Memory B cell (primary cell): ENCODE measurements at regions not wholly inside any gene's neighbourhood (a gene's known extent, or its start where the extent isn't known, plus 50 kb on each side); places are given as distances from the start of the nearest gene placed in this dataset.

Source experiments
- ATAC-seq: fragments of 150-1000 bp; cut with Tn5 transposase; 2 replicates; pipeline ENCODE4 v1.10.0; 2021; ENCODE audit warnings: low read depth, mild to moderate bottlenecking, moderate library complexity
- DNase-seq, 2 donors: peaks; one replicate each; pipeline ENCODE4 v3.0.0; 2022; ENCODE audit warnings: low spot score in 2 of 2
- H3K27ac Mint-ChIP-seq: one replicate; pipeline ENCODE4 v1.8.0; 2022; ENCODE audit warnings: mild to moderate bottlenecking, moderate library complexity, mixed read lengths
- H3K27me3 Mint-ChIP-seq: one replicate; pipeline ENCODE4 v1.8.0; 2022; ENCODE audit warnings: mixed read lengths
- H3K36me3 Mint-ChIP-seq: one replicate; pipeline ENCODE4 v1.8.0; 2022; ENCODE audit warnings: mild to moderate bottlenecking, mixed read lengths
- H3K4me1 Mint-ChIP-seq: one replicate; pipeline ENCODE4 v1.8.0; 2022; ENCODE audit warnings: mixed read lengths
- H3K4me3 Mint-ChIP-seq: one replicate; pipeline ENCODE4 v1.8.0; 2022; ENCODE audit warnings: mild to moderate bottlenecking, moderate library complexity, mixed read lengths
- H3K9me3 Mint-ChIP-seq: one replicate; pipeline ENCODE4 v1.8.0; 2022; ENCODE audit warnings: mixed read lengths

DNA sequence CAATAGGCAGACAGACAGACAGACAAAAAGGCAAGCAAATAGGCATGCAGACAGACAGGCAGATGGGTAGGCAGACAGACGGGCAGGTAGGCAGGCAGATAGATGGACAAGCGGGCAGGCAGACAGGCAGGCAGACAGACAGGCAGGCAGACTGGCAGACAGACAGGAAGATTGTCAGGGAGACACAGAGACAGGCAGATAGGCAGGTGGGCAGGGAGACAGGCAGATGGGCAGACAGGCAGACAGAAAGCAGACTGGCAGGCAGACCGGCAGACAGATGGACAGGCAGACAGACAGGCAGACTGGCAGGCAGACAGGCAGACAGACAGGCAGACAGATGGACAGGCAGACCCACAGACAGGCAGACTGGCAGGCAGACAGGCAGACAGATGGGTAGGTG, 70.3 kb upstream of the MYL10 start:
- Mint-ChIP-seq H3K27ac (no peak overlapping the region), H3K27me3 (peaks cover 12% of the 10 kb centered on the region)

DNA sequence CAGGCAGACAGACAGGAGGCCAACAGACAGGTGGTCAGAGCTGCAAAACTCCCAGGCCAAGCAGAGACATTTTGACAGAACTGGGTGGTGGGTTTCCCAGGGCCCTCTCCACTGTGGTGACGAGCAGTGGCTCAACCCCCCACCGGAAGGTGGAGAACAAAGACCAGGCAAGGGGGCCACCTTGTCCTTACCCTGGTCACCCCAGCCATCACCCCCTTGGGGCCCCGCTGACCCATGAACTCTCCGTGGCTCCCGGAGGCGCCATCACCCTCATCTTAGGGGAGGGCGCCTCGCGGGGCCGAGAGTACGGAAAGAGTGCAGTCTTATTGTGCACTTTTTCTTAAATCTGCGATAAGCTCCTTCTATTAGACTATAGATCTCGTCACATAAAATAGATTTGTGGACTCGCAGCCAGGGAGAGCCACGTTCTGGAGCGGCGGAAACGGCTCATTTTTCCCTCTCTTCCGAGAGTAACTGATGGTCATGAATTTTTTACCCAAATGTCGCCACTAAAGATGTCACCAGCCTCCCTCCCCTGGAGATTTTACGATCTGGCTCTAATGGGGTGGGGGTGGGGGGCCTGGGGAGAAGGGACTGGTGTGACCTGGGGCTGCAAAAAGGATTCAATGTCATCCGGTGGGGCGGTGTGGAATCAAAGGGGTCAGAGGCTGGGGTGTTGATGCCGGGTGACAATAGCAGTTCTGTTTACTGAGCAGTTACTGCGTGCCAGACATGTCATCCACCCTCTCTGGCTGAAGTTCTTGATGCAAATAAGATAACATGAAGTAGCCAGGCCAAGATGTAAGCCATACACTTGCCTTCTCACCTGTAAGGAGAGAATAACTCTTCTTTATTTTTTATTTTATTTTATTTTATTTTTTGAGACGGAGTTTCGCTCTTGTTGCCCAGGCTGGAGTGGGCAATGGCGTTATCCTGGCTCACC, 71.1 kb upstream of the MYL10 start:
- ATAC-seq, result no peak
- Mint-ChIP-seq H3K27ac (no peak overlapping the region), H3K4me1 (no peaks in the 10 kb centered on the region), H3K9me3 (no peaks in the 10 kb centered on the region), H3K27me3 (peaks cover 12% of the 10 kb centered on the region), H3K36me3 (no peaks in the 10 kb centered on the region), H3K4me3 (no peak overlapping the region)
- DNase-seq, result no peak

More for the DNA sequence above, 70.3 kb upstream of the MYL10 start:
- ATAC-seq (no peak), DNase-seq (no peak)
- Mint-ChIP-seq H3K4me3 (no peak overlapping the region), H3K36me3 (no peaks in the 10 kb centered on the region), H3K9me3 (no peaks in the 10 kb centered on the region), H3K4me1 (no peaks in the 10 kb centered on the region)

DNA sequence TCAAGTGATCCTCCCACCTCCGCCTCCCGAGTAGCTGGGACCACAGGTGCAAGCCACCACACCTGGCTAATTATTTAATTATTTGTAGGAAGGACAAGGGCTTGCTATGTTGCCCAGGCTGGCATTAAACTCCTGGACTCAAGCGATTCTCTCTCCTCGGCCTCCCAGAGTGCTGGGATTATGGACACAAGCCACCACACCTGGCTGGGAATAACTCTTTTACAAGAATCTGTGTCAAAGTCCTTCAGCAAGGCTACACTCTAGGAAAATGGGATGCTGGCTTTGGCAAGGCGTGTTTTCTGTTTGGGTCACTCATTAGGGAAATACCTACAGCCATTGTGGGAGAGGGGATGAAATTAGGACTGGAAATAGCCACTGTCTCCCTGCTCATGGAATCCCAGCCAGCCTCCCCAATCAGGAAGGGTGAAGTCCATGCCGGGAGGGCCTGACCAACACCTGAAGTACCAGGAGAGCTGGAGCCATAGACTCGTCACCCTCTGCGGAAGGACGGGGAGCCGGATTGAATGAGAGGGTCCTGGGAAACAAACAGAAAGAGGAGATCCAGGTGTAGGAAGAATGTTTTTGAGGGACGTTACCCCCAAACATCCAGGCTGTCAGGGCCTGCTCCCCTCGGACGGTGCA, 72.2 kb upstream of the MYL10 start:
- H3K4me1 Mint-ChIP-seq, result no peaks in the 10 kb centered on the region
- H3K4me3 Mint-ChIP-seq, result no peak overlapping the region
- H3K9me3 Mint-ChIP-seq, result no peaks in the 10 kb centered on the region
- peaks cover 12% of the 10 kb centered on the region for H3K27me3 Mint-ChIP-seq
- no peaks in the 10 kb centered on the region for H3K36me3 Mint-ChIP-seq
- DNase-seq (no peak), ATAC-seq (no peak)
- no peak overlapping the region for H3K27ac Mint-ChIP-seq

DNA sequence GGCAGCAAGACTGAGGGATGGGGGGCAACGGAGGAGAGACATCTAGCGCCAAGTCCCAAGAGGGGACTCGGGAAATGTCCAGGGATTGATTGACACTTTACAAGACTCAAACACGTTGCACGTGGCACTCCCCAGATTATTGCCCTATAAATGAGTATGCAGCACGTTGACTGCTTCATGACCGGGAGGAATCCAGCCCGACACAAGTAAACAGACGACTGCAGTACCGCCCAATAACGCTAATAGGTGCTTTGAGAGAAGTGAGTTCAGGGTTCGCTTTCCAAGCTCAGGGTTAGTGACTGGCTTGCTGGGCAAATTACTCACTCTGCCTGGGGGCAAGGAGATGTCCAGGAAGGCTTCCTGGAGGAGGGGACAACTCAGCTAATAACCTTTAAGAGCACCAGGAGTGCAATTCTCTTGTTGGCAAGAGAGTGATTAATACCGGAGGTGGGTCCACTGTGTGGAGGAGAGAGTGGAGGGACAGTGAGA, 73.3 kb upstream of the MYL10 start:
- no peak for DNase-seq
- ATAC-seq, result no peak
- H3K27me3 Mint-ChIP-seq, result peaks cover 11% of the 10 kb centered on the region
- no peak overlapping the region for H3K27ac Mint-ChIP-seq
- no peaks in the 10 kb centered on the region for H3K9me3 Mint-ChIP-seq
- no peaks in the 10 kb centered on the region for H3K4me1 Mint-ChIP-seq
- H3K36me3 Mint-ChIP-seq, result no peaks in the 10 kb centered on the region
- H3K4me3 Mint-ChIP-seq, result no peak overlapping the region

DNA sequence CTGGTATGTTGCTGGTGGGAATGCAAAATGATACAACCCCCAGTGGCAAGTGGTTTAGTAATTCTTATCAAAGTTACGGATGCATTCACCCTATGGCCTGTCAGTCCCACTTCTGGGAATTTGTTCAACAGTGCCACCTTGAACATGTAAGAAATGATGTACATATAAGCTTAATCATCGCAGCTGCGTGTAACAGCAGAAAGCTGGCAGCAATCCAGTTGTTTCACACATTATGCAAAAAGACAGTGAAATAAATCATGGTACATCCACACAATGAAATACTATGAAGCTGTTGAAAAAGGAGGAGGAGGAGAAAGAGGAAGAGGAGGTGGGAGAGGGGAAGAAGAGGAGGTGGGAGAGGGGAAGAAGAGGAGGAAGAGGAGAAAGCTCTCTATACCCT, 76.2 kb upstream of the MYL10 start:
- ATAC-seq, result no peak
- Mint-ChIP-seq H3K27ac (no peak overlapping the region), H3K4me1 (no peaks in the 10 kb centered on the region), H3K9me3 (no peaks in the 10 kb centered on the region), H3K27me3 (peaks cover 9% of the 10 kb centered on the region), H3K4me3 (no peak overlapping the region), H3K36me3 (no peaks in the 10 kb centered on the region)
- no peak for DNase-seq

DNA sequence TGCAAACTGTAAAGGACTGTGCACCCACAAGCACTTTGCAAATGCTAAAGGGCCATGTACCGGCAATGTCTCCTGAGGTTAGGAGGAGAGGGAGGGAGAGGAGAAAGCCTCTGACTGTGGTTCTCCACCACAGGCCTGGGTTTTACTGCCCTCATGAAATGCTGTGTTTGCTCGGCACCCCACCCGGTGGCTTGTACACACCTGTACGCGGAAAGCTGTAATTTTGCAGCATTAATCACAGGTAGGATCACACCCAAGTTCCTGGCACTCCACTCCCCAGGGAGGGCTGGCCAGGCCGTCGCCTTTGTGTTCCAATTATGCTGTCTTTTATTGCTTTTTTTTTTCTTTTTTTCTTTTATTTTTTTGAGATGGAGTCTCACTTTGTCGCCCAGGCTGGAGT, 78.5 kb upstream of the MYL10 start:
- H3K4me1 Mint-ChIP-seq, result no peaks in the 10 kb centered on the region
- no peak for DNase-seq
- no peak for ATAC-seq
- peaks cover 12% of the 10 kb centered on the region for H3K27me3 Mint-ChIP-seq
- no peaks in the 10 kb centered on the region for H3K9me3 Mint-ChIP-seq
- no peak overlapping the region for H3K4me3 Mint-ChIP-seq
- no peak overlapping the region for H3K27ac Mint-ChIP-seq
- no peaks in the 10 kb centered on the region for H3K36me3 Mint-ChIP-seq

DNA sequence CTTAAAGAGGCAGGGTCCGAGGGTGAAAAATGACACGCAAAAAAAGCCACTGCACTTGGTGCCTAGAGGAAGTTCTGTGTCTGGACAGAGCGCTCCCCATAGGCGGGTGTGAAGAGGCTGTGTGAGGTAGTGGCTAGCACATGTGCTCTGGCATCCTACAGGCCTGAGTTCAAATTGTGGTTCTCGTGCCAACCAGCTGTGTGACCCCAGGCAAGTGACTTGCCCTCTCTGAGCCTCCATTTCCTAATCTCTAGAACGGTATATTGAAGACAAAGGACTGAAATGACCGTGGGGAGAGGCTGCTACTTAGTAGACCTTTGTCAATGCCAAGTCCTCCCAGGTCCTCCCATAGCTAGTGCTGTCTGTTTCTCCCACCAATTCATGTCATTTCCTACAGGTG, 79.1 kb upstream of the MYL10 start:
- no peak overlapping the region for H3K27ac Mint-ChIP-seq
- no peak overlapping the region for H3K4me3 Mint-ChIP-seq
- H3K27me3 Mint-ChIP-seq, result peaks cover 12% of the 10 kb centered on the region
- no peaks in the 10 kb centered on the region for H3K36me3 Mint-ChIP-seq
- H3K9me3 Mint-ChIP-seq, result no peaks in the 10 kb centered on the region
- H3K4me1 Mint-ChIP-seq, result no peaks in the 10 kb centered on the region
- DNase-seq (no peak), ATAC-seq (no peak)

DNA sequence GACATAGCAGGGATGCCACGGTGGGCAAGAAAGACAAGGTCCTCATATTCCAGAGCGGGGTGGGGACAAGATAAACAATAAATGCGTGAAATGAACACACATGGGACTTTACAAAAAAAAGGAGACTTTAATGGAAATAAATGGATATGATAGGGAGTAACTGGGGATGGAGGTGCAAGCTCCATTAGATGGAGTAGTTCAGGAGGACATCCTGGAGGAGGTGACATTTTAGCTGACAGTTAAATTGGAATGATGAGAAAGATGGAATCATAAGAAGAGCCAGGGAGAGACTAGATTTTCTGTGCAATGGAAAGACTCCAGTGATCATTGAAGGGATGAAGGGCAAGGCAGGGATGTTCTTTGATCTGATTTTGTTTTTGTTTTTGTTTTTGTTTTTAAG, 83.6 kb upstream of the MYL10 start:
- Mint-ChIP-seq H3K4me3 (no peak overlapping the region), H3K9me3 (no peaks in the 10 kb centered on the region), H3K36me3 (no peaks in the 10 kb centered on the region), H3K4me1 (no peaks in the 10 kb centered on the region), H3K27ac (no peak overlapping the region), H3K27me3 (peaks cover 7% of the 10 kb centered on the region)
- no peak for DNase-seq
- ATAC-seq, result no peak

DNA sequence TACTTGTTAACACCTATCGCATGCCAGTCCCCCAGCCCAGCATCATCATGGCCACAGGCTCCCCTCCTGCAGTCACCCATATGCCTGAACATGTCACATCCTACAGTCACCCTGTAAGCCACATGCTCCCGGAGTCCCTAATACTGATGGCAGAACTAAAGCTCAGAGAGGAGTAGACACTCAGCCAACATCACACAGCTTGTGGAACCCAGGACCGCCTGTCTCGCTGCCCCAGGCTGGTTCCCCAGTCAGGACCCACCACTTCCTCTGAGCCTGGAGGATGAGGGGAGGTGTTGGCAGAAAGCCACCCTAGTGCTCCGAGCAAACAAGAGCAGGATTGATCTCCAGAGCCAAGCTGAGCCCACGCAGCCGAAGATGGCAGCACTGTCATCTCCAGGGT, 85.0 kb upstream of the MYL10 start:
- DNase-seq (no peak), ATAC-seq (no peak)
- H3K4me3 Mint-ChIP-seq, result no peak overlapping the region
- H3K9me3 Mint-ChIP-seq, result no peaks in the 10 kb centered on the region
- no peaks in the 10 kb centered on the region for H3K36me3 Mint-ChIP-seq
- no peak overlapping the region for H3K27ac Mint-ChIP-seq
- H3K27me3 Mint-ChIP-seq, result peaks cover 10% of the 10 kb centered on the region
- H3K4me1 Mint-ChIP-seq, result no peaks in the 10 kb centered on the region

DNA sequence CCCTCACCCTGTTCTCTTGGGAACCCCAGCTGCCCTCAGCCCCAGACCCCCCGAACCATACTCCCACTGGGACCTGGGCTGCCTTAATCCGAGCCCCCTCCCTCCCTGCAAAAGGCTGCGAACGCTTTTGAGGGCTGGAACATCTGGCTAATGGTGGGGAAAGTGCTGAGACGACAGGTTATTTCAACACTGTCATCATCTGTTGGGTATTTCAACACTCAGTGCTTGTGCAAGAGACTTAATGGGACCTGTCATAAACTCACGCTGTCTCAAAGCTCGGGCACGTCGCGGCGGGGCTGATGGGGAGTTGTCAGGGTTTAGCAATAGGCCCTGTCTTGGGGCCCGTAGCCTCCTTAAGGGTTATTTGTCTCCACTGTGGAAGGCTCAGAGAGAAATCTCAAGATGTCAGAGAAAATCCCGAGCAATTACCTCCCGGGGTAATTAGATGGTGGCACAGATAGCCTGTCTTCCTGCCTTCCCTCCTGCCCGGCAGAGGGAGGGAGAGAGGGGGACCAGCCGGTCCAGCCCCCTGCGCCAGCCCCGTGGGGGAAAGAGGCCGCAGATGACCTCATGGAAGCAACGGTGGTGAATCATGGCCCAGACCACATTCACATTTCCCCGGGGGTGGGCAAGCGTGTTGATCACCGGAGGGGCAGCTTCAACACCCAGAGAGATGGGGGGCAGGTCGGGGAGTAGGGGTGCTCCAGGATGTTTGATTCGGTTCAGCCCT, 88.7 kb upstream of the MYL10 start:
- H3K4me3 Mint-ChIP-seq, result no peak overlapping the region
- no peak for DNase-seq
- no peaks in the 10 kb centered on the region for H3K36me3 Mint-ChIP-seq
- no peaks in the 10 kb centered on the region for H3K9me3 Mint-ChIP-seq
- peaks cover 5% of the 10 kb centered on the region for H3K27me3 Mint-ChIP-seq
- H3K27ac Mint-ChIP-seq, result no peak overlapping the region
- no peak for ATAC-seq
- H3K4me1 Mint-ChIP-seq, result no peaks in the 10 kb centered on the region

DNA sequence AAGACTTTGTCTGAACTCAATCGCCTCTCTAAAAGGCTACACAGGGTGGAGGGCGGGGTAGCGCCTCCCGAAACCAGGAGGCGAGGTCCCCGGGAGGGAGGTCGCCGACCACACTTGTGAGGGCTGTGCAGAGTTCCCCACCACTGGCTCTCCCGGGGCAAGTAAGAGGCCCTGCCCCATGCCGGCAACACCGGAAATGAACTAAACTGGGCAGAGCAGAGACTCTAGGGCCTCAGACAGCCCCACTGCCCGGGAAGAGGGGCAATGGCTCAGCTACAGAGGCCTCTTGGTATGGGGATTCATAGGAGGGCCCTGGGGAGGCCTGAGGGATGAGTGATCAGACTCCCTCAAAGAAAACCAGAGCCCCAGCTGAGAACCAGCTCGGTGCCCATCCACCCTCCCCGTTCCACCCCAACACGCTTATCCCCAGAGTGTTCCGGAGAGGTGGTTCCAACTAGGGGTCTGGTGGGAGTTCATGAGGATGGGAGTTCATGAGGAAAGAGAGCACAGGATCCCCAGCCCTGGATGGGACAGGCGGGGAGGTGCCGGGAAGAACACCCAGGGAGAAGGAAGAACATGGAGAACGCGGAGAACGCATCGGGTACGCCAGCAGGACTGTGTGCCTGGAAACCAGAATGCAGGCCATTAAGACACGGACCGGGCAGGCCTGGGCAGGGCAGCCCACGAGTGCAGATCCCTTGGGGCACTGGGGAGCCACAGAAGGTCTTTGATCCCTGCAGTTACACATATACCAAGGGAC, 89.4 kb upstream of the MYL10 start:
- H3K27ac Mint-ChIP-seq, result no peak overlapping the region
- H3K27me3 Mint-ChIP-seq, result peaks cover 5% of the 10 kb centered on the region
- no peaks in the 10 kb centered on the region for H3K36me3 Mint-ChIP-seq
- no peak for ATAC-seq
- DNase-seq, result no peak
- no peaks in the 10 kb centered on the region for H3K4me1 Mint-ChIP-seq
- H3K4me3 Mint-ChIP-seq, result no peak overlapping the region
- H3K9me3 Mint-ChIP-seq, result no peaks in the 10 kb centered on the region

DNA sequence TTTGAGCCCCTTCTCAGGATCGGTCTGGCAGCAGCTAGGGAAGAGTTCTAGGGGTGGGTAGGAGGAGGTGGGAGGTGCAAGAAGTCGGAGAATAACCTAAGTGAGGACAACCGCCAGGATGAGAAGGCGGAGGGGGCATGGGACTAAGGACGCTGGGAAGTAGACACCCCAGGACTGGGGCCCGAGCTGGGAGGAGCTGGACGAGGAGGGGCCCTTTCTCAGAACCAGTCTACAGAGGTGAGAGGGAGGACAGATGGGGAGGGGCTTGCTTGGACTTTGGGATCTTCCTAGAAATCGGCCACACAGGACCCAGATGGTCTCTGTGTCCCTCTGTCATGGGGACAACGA, 90.0 kb upstream of the MYL10 start:
- Mint-ChIP-seq H3K27ac (no peak overlapping the region), H3K27me3 (peaks cover 5% of the 10 kb centered on the region), H3K4me1 (no peaks in the 10 kb centered on the region), H3K36me3 (no peaks in the 10 kb centered on the region), H3K9me3 (peaks cover 4% of the 10 kb centered on the region), H3K4me3 (no peak overlapping the region)
- DNase-seq (no peak), ATAC-seq (no peak)

DNA sequence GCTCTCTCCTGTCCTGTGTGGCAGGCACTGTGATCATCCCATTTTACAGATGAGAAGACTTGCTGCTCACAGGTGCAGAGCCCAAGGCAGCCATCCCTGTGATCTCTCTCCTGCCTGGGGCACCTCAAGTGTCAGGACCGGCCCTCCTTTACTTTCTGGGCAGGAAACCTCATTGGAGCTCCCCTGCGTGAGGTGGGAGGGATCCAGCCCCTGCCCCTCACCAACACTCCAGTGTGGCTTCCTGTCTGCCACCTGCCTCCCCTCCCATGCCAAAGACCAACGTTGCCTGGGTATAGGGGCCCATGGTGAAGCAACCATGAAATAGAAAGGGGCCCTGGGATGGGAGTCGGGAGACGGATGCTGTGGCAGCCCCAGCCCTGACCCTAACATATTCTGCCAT, 91.2 kb upstream of the MYL10 start:
- H3K4me1 Mint-ChIP-seq, result no peaks in the 10 kb centered on the region
- DNase-seq, result no peak
- H3K36me3 Mint-ChIP-seq, result no peaks in the 10 kb centered on the region
- no peak overlapping the region for H3K27ac Mint-ChIP-seq
- peaks cover 4% of the 10 kb centered on the region for H3K9me3 Mint-ChIP-seq
- peaks cover 5% of the 10 kb centered on the region for H3K27me3 Mint-ChIP-seq
- no peak for ATAC-seq
- no peak overlapping the region for H3K4me3 Mint-ChIP-seq

DNA sequence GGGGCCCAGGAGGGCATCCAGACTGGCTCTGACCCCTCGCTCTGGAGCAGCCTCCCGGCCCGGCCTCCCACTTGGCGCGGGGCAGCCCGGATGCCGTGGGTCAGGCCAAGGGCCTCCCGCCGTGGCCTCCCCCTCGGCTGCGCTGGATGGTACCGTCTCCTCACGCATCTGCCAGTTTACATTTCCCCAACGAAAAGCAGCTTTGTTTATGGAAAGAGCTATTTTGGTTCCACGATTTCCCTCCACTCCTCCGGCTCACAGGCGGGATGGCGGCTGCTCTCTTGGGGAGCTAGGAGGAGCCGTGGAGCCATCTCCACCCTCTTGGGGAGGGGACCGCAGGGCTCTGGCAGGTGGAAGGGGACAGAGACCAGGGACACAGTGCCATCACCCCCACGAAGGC, 93.2 kb upstream of the MYL10 start:
- DNase-seq (no peak), ATAC-seq (no peak)
- H3K4me1 Mint-ChIP-seq, result no peaks in the 10 kb centered on the region
- H3K4me3 Mint-ChIP-seq, result no peak overlapping the region
- H3K36me3 Mint-ChIP-seq, result no peaks in the 10 kb centered on the region
- no peak overlapping the region for H3K27ac Mint-ChIP-seq
- peaks cover 4% of the 10 kb centered on the region for H3K9me3 Mint-ChIP-seq
- H3K27me3 Mint-ChIP-seq, result peaks cover 5% of the 10 kb centered on the region
